Kidney epithelial cell (primary cell): ENCODE measurements at regions not wholly inside any gene's neighbourhood (a gene's known extent, or its start where the extent isn't known, plus 50 kb on each side); places are given as distances from the start of the nearest gene placed in this dataset.

Experiments used
- DNase-seq: peaks from one replicate; pipeline ENCODE4 v3.0.0-alpha.2; 2010; ENCODE audit warnings: low read depth
- H3K27me3 ChIP-seq: 2 replicates; pipeline ENCODE4 v1.6.0; 2011; ENCODE audit warnings: low read length; ENCODE audit not compliant: control insufficient read depth, insufficient read depth
- H3K36me3 ChIP-seq: 2 replicates; pipeline ENCODE4 v1.5.1; 2011; ENCODE audit warnings: low read length; ENCODE audit not compliant: control insufficient read depth, insufficient read depth
- H3K4me3 ChIP-seq: 2 replicates; pipeline ENCODE4 v1.5.1; 2011; ENCODE audit warnings: low read depth, mild to moderate bottlenecking, control low read depth, low read length
- TF ChIP-seq, protein P1 (sequence below): IDR thresholded peaks from 2 replicates; pipeline ENCODE4 v1.5.1; 2011; ENCODE audit warnings: mild to moderate bottlenecking, moderate library complexity, low read length, control low read depth, inconsistent platforms; ENCODE audit not compliant: insufficient read depth, poor library complexity, severe bottlenecking

GRCh38 chr2:19592197-19592596 lies 233.8 kb upstream of the OSR1 start:
- H3K4me3 ChIP-seq = no peak overlapping the region
- no peak for DNase-seq
- TF ChIP-seq, protein P1, sequence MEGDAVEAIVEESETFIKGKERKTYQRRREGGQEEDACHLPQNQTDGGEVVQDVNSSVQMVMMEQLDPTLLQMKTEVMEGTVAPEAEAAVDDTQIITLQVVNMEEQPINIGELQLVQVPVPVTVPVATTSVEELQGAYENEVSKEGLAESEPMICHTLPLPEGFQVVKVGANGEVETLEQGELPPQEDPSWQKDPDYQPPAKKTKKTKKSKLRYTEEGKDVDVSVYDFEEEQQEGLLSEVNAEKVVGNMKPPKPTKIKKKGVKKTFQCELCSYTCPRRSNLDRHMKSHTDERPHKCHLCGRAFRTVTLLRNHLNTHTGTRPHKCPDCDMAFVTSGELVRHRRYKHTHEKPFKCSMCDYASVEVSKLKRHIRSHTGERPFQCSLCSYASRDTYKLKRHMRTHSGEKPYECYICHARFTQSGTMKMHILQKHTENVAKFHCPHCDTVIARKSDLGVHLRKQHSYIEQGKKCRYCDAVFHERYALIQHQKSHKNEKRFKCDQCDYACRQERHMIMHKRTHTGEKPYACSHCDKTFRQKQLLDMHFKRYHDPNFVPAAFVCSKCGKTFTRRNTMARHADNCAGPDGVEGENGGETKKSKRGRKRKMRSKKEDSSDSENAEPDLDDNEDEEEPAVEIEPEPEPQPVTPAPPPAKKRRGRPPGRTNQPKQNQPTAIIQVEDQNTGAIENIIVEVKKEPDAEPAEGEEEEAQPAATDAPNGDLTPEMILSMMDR = no peak
- H3K36me3 ChIP-seq = no peaks in the 10 kb centered on the region
- no peaks in the 10 kb centered on the region for H3K27me3 ChIP-seq

GRCh38 chr2:19589791-19590190 lies 231.4 kb upstream of the OSR1 start:
- DNase-seq = no peak
- no peaks in the 10 kb centered on the region for H3K36me3 ChIP-seq
- TF ChIP-seq, protein P1 = no peak
- H3K27me3 ChIP-seq = no peaks in the 10 kb centered on the region
- H3K4me3 ChIP-seq = no peak overlapping the region

GRCh38 chr2:19580830-19581229 lies 222.4 kb upstream of the OSR1 start:
- no peak for DNase-seq
- Histone ChIP-seq H3K27me3 (no peaks in the 10 kb centered on the region), H3K4me3 (no peak overlapping the region), H3K36me3 (no peaks in the 10 kb centered on the region)
- TF ChIP-seq, protein P1 = no peak

DNA sequence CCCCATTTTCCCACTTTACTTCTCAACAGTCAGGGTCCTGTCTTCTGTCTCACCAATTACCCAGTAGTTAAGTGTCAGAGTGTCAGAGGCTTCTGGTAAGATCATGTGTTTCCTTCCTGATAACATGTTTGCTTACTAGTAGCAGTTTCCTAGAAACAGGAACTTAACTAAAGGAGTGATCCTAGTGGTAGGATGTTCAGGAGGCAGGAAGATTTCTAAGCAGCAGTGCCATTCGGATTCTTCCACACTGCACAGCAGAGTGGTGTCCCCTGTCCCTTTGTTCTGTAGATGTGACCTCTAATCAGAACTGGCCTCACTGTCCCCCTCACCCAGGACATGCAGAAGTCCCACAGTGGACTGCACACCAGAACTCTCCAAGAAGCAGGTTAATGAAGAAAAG lies 221.8 kb upstream of the OSR1 start:
- DNase-seq = no peak
- Histone ChIP-seq H3K36me3 (no peaks in the 10 kb centered on the region), H3K4me3 (no peak overlapping the region), H3K27me3 (no peaks in the 10 kb centered on the region)
- TF ChIP-seq, protein P1 = no peak

GRCh38 chr2:19579461-19579860 lies 221.0 kb upstream of the OSR1 start:
- no peak for DNase-seq
- no peaks in the 10 kb centered on the region for H3K27me3 ChIP-seq
- TF ChIP-seq, protein P1 = no peak

GRCh38 chr2:19577723-19578122 lies 219.3 kb upstream of the OSR1 start:
- DNase-seq = no peak
- Histone ChIP-seq H3K27me3 (no peaks in the 10 kb centered on the region), H3K36me3 (no peaks in the 10 kb centered on the region), H3K4me3 (no peak overlapping the region)
- TF ChIP-seq, protein P1 = no peak

More at GRCh38 chr2:19579461-19579860, 221.0 kb upstream of the OSR1 start:
- Histone ChIP-seq H3K36me3 (no peaks in the 10 kb centered on the region), H3K4me3 (no peak overlapping the region)
